GM18511 (cell line): ENCODE measurements at regions not wholly inside any gene's neighbourhood (a gene's known extent, or its start where the extent isn't known, plus 50 kb on each side); places are given as distances from the start of the nearest gene placed in this dataset.
"Not testable (repeated sequence)": the region's sequence is repeated elsewhere in the genome, so short reads cannot be mapped to it uniquely, and the experiment has no call there.

ENCODE experiments used
- ATAC-seq: cut with Tn5 transposase; IDR thresholded peaks from one replicate; pipeline ENCODE4 v1.9.1; 2021; ENCODE audit warnings: mild to moderate bottlenecking, moderate library complexity; ENCODE audit not compliant: unreplicated experiment

DNA sequence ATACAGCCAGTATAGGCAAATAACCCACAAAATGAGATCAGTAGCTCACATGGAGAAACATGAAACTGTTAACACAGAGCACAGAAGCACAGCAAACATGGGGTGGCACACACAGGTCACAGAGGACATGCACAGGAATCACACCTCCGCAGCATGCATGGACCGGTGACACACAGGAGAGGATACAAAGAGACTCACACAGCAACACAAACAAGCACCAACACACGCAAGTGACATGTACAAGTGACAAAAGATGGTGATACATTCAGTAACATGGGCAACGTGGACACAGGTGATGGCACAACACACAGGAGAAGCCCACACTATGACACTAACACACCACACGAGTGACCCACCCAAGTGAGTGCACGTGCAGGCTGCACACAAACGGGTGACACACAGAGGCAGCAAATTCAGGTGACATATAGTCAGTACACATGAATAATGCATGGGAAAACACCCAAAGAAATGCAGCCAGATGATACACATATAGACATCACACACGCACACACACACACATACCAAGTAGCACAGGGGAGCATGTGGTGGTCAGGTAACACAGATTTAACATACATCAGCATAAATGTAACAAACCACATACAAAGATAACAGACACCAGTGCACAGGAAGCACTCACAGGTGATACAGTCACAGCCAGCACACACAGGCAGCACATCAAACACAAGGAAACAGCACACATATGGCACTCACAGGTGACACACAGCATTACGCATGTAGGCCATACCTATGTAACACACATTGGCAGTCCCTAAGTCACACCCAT lies 216.0 kb upstream of the SFSWAP start:
- ATAC-seq = no peak

DNA sequence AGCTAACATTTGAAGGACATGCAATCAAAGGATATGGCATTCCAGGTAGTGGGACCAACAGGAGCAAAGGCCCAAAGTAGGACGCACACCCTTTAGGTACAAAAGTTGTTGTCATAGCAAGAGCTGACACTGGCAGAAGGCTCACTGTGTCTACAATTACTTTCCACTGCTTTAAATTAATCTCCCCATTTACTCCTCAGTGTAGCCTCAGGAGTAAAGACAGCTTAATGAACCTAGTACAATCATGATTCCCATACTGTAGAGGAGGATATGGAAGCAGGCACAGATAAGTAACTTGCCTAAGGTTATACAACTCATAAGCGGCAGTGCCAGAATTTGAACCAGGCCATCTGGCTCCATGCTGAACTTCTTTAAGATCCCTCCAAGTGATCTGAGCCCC lies 212.9 kb upstream of the SFSWAP start:
- no peak for ATAC-seq

DNA sequence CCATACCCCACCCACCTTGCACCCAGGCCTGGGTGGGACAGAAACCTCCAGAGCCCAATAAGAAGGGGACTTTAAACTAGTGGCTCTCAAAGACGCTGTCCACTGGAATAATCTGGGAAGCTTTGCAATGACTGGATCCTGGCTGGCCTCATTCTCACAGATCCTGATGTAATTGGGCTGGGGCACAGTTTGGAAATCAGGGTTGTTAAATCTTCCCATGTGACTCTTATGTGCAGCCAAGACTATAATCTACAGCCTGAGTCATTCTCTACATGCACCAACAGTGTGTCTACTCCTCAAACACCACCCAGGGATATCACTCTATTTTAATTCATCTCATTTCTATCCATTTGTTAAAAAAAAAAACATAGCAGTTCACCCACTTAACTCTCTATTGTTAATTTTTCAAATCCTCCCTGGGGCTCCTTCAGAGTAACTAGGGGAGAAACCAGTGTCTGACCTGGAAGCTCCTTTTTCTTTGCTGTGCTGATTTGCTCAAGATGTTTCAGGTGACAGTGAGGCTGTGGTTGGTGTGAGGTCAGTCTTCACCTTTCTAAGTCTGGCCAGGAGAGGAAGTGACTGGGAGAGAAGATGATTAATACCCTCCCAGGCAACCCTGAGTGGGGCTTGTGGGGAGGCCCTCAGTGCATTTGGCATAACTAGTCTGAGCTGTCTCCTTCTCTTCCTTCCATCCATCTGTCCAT lies 211.6 kb upstream of the SFSWAP start:
- no peak for ATAC-seq

DNA sequence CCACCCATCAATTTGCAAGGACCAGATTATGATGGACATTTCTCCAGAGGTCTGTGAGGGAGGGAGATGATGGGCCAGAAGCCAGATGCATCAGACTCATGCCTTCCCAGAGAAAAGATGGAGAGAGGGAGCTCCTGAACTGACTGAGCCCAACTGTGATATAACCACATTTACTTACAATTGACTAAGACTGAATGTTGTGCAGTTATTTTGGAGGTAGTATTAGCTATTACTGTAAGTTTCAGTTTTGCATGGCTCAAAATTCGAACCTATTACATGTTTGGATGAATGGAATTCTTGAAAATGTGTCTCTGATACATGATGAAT lies 211.1 kb upstream of the SFSWAP start:
- ATAC-seq = no peak

DNA sequence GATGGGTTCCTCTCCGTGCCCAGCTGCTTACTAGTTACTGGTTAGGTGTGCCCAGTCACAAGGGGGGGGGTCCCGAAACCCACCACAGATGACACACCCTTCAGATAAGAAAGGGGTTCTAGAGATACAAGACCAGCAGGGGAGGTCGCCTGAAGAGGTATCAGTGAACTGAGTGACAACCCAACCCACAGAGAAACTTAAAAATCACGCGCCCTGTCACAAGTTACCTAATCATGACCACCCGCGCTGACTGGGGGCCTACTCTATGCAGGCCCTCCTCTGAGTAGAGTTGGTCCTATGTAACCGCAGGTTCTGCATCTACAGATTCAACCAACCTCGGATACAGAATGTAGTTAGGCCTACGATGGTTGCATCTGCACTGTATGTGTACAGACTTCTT lies 210.3 kb upstream of the SFSWAP start:
- ATAC-seq = no peak

DNA sequence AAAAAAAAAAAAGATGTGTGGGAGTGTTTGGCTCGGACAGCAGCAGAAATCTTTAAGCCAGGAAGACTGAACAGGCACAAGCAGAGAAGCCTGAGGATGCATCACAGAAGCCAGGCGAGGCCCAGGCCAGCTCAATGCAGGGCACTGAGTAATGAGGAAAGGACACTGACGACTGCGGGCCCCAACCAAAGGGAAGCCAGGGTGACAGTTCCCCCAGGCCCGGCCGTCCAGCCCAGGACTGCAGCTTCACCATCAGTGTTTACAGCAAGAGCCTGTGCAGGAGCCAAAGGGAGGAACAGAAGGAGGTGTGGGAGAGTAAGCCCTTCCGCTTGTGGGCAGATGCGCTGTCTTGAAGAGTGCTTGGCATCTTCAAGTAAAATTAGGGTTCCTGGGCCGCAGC lies 205.3 kb upstream of the SFSWAP start:
- no peak for ATAC-seq

DNA sequence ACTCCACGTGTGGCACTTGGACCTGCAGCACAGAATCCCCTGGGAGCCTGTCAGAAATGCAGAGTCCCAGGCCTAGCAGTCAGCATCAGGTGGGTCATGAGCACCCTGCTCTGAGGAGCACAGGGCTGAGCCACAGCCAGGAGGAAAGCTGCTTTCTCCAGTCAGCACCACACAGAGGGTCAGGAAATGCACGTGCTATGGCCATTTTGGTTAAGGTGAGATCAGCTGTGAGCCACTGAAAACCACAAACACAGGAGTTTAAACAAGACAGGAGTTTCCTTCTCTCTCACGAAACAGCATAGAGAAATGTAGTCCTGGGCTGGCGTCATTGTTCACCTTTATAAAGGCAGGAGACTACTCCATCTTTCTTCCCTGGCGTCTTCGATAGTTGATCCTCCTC lies 204.5 kb upstream of the SFSWAP start:
- ATAC-seq = no peak

DNA sequence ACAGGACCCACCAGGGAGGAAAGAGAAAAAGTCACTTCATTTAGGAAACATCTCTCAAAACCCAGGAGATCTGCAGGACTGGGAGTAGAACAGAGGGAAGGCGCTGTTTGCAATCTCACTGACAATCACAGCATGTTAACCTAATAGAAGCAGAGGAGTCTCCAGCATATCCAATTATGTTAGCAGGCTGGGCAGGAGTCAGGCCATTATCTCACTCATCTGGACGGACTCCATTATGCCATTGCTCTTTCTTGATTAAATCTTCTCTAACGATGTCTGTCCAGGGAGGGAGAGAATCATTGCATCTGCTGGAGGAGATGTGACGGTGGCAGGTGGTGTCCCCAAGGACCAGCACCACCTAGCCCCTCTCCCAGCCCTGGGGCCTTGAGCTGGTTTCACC lies 203.8 kb upstream of the SFSWAP start:
- ATAC-seq = no peak

DNA sequence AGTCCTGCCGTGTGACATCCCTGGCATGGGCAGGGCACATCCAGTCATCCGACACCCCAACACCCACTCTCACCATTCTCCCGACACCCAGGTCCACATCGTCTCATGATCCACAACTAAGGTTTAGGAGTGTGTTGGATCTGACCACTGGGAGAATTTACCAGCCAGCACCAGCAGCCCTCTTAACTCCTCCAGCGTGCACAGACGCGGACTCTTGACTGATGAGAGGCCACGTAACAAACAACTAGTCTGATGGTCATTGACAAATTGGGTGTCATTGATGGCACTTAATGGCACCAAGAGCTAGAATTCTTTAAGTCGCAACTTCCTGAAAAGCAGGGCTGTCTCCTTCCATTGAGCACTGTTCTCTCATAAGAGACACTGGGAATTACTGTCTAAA lies 203.0 kb upstream of the SFSWAP start:
- ATAC-seq = no peak

DNA sequence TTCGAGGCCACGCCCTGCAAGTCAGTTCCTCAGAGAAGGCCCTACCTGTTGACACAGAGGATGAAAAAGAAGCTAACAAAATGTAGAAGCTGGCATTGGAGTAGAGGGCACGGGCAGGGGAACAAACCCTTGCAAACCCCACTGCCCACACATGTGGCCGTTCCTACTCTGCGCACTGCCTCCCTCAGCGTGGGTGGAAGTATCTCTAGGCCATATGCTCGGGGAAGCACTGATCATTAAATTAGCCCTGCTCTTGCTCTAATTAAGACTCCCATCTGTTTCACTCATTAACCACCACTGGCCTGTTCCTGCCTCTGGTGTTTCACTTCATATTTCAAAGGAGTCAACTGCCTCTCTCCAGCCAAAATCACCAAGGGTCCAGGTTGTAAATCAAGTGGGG lies 201.2 kb upstream of the SFSWAP start:
- ATAC-seq = no peak

DNA sequence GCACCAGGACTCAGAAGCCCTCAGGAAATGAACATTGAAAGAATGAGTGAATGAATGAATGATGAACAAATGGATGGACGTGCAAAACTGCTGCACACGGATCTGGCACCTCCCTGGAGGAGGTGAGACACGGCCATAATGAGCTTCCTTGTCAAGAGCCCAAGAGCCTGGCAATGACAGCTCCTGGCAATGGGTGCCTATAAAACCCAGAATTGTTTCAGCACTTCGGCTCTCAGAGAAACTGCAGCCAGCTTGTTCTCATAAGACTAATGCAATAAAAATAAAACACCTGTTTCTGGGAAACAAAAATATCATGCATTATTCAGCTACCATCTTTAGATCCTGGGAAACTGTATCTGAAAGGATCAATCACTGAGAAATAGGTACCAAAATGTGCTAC lies 200.5 kb upstream of the SFSWAP start:
- ATAC-seq = no peak

DNA sequence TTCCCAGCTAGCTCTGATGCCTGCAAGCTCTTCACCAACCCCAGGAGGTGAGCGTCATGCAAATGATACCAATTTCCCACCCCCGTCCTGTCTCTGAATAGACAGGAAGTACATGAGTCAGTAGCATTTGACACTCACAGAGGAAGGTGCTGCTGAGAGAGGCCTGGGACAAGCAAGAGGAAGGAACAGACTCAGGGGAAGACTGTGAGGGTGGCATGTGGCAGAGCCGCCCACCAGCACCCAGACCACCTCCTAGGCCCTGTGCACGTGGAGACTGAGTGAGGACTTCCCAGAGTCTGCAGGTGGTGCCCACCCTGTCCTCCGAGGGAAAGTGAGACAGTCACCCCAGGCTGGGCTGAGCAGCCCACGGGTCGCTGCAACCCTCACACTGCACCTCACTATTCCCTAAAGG lies 199.5 kb upstream of the SFSWAP start:
- peak; percentile 100 for ATAC-seq

DNA sequence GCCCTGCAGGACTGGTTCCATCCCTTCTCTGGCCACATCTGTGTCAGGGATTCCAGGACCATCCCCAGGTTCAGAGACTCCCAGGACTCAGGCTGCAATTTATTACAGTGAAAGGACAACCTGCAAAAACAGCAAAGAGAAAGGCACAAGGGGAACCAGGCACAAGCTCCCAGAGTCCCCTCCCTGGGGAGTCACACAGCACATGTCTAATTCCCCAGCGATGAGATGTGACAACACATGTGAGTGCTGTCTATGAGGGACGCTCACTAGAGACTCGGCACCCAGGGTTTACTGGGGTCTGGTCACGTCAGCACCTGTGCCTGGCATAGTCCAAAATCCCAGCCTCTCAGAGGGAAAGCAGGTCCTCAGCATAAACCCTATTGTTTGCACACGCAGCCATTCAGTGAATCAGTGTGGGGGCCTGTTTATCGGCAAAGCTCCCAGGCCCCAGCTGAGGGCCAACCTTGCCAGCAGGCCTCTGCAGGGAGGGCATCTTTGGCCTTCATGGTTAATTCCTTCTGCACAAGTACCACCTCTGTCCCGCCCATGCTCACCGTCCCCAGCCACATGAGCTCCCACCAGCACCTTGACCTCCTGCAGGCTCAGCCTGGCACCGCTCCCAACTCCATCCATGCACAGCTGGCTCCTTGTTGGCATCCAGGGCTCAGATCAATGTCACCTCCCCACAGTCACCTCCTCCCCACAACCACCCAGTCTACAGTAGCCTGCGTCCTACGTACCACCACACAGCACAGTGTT lies 198.9 kb upstream of the SFSWAP start:
- peak; percentile 21 for ATAC-seq

DNA sequence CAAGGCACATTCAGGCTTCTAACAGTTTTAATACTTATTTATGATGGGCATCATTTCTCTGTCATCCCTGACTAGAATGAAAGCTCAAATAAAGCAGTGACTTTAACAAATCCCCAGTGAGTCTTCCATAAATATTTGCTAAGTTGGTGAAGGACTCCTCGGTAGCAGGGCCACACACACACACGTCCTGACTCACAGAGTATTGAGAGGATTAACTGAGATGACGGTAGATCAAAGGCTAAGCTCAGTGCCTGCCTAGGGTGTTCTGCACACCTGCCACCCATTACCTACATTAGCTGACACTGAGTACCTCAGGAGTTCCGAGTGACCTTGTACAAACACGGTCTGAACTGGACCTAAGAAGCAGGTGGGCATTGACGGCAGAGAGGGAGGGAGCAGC lies 197.3 kb upstream of the SFSWAP start:
- ATAC-seq = no peak

DNA sequence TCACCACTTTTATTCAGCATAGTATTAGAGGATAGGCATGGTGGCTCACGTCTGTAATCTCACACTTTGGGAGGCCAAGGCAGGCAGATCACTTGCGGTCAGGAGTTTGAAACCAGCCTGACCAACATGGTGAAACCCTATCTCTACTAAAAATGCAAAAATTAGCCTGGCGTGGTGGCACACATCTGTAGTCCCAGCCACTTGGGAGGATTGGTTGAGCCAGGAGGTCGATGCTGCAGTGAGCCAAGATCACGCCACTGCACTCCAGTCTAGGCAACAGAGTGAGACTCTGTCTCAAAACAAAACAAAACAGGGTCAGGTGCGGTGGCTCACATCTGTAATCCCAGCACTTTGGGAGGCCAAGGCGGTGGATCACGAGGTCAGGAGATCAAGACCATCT lies 190.3 kb upstream of the SFSWAP start:
- not testable (repeated sequence) for ATAC-seq

DNA sequence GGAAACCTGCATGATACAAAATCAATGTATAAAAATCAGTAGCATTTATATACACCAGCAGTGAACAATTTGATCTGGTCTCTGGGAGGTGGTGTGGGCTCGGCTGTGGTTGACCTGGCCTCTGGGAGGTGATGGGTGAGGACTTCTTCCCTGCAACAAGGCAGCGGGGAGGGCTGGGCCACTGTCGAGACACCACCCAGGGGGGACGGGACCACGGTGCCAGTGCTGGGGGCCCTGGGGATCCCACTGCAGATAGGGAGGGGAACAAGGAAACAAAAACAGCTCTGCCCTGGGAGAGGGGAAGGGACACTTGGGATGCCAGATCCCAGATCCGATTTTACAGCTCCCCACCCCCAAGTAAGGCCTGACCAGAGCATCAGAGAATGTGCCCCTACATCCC lies 189.6 kb upstream of the SFSWAP start:
- no peak for ATAC-seq

DNA sequence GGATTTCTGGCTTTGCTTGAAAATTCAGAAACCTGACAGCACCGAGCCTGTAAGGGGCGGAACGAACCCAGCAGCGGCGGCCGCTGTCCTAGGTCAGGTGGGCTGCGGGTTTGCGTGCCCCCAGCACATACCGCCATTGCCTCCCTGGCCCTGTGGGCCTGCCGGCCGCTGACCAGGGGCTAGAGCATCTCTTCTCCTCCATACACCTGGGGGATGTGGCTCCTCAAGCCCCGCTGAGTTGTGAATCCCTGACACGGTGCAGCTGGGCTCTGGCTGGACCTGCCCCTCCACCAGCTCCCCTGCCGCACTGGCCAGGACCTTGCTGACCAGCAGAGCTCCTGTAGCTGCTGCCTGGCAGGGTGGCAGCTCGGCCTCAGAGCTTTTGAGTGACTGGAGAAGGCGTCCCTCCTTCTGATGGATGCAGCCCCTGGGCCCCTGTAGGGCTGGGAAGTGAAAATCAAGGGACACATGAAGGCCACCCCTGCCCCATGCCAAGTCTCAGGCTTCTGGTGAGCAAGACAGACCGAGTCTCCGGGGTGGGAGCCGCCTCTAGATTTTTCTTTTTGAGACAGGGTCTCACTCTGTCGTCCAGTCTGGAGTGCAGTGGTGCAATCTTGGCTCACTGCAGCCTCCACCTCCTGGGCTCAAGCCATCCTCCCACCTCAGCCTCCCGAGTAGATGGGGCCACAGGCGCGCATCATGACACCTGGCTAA lies 184.9 kb upstream of the SFSWAP start:
- ATAC-seq = no peak

DNA sequence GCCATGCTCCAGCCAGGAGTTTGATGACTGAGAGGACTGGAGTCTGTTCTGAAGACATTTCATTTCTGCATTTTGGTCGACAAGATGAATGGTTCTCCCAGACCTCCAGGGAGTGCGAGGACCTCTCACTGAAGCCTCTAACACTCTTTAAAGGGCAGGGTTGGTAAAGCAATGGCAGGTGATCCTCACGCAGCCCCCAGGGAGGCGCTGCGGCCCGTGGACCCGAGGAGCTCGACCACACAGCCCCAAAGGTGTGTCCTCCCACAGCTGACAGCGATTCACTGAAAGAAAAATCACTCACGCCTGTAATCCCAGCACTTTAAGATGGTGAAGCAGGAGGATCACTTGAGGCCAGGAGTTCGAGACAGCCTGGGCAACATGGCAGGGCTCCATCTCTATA lies 183.8 kb upstream of the SFSWAP start:
- ATAC-seq = no peak

DNA sequence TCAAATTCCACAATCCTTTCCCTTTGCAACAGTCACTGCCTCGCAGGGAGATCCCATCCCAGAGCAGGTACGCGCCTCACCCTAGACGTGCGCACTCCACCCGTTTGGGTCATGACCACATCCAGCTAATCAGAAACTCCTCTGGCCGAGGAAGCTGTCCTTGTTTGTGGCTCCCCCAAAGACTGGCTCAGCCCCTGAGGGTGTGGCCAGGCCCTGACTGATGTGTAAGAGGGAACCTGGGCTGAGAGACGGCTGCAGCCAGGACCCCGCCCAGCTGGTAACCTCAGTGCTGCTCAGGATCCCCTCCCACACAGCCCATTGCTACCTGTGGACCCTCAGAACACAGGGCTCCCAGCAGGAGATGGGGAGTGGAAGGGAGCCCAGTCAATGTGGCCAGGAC lies 183.2 kb upstream of the SFSWAP start:
- ATAC-seq = no peak

DNA sequence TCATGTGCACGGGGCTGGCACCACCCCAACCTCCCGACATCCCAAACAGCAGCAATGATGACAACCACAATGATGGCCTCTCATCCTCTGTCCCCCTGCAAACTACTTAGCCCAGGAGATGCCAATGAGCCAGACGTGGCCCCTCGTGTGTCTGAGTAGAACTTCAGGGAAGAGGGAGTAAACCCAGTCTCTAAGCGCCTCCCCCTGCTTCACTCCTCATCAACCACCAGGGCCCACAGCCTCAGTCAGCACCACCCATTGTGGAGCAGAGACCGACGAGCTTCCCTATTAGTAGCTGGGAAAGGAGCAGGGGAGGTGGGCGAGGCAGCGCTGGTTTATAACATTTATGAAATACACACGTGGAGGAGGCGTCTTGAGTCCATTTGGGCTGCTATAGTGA lies 182.7 kb upstream of the SFSWAP start:
- ATAC-seq = no peak

DNA sequence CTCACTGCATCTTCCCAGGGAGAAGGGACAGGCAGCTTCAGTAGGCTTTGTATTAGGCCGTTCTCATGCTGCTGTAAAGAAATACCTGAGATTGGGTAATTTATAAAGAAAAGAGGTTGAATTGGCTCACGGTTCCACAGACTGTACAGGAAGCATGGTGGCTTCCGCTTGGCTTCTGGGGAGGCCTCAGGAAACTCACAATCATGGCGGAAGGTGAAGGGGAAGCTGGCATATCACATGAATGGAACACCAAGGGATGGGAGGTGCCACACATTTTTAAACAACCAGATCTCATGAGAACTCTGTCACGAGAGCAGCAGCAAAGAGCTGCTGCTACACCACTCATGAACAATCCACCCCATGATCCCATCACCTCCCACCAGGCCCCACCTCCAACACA lies 182.2 kb upstream of the SFSWAP start:
- no peak for ATAC-seq
